ENCODE measurements at regions not wholly inside any gene's neighbourhood (a gene's known extent, or its start where the extent isn't known, plus 50 kb on each side); places are given as distances from the start of the nearest gene placed in this dataset.

DNA sequence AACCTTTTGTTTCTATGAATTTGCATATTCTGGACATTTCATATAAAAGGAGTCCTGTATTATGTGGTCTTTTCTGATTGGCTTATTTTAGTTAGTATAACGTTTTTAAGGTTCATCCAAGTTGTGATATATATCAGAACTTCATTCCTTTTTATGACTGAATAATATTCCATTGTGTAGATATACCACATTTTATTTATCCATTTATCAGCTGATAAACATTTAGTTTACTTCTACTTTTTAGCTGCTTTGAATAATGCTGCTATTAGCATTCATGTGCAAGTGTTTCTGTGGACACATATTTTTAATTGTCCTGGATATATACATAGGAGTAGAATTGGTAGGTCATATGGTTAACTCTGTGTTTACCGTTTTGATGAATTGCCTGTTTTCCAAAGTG, 498.5 kb upstream of the ADAMTS9 start:
- no peak for TF ChIP-seq ZFX (IDR thresholded peaks at IDR 0.05; ENCODE audit: borderline replicate concordance)
- TF ChIP-seq CTCF (IDR thresholded peaks at IDR 0.05) = no peak
- no peak overlapping the region for H3K27ac ChIP-seq

GRCh38 chr3:65182682-65183081, 494.9 kb upstream of the ADAMTS9 start:
- TF ChIP-seq CTCF (IDR thresholded peaks at IDR 0.05) (no peak), ZFX (IDR thresholded peaks at IDR 0.05; ENCODE audit: borderline replicate concordance) (no peak)
- H3K27ac ChIP-seq = no peak overlapping the region

- no peak for TF ChIP-seq CTCF (IDR thresholded peaks at IDR 0.05)
- no peak for TF ChIP-seq ZFX (IDR thresholded peaks at IDR 0.05; ENCODE audit: borderline replicate concordance)
- no peak overlapping the region for H3K27ac ChIP-seq
Measured at GRCh38 chr3:65182085-65182484, 494.3 kb upstream of the ADAMTS9 start.

GRCh38 chr3:65181391-65181871, 493.6 kb upstream of the ADAMTS9 start:
- no peak for TF ChIP-seq CTCF (IDR thresholded peaks at IDR 0.05)
- TF ChIP-seq ZFX (IDR thresholded peaks at IDR 0.05; ENCODE audit: borderline replicate concordance) = no peak
- H3K27ac ChIP-seq = no peak overlapping the region

- H3K27ac ChIP-seq = no peak overlapping the region
- TF ChIP-seq ZFX (IDR thresholded peaks at IDR 0.05; ENCODE audit: borderline replicate concordance) = no peak
- TF ChIP-seq CTCF (IDR thresholded peaks at IDR 0.05) = no peak
Measured at GRCh38 chr3:65178703-65179102, 490.9 kb upstream of the ADAMTS9 start.

DNA sequence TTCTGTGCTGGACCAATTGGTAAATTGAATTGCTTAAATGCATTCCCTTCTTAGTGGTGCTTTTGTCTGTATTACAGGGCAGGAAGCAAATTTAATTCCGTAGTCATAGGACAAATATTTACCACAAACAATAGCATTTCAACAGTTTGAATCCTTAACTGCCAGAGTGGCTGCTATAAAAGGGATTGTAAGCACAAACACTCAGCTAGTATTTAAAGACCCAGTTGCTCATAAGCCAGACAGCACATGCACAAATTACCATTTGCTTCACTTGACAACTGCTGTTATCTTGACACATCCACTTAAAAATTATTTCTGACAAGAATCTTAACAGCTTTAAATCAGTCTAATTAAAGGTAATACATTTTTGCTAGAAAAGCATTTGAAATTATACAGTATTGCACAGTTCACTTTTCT, 490.2 kb upstream of the ADAMTS9 start:
- TF ChIP-seq ZFX (IDR thresholded peaks at IDR 0.05; ENCODE audit: borderline replicate concordance) = no peak
- no peak for TF ChIP-seq CTCF (IDR thresholded peaks at IDR 0.05)
- no peak overlapping the region for H3K27ac ChIP-seq

DNA sequence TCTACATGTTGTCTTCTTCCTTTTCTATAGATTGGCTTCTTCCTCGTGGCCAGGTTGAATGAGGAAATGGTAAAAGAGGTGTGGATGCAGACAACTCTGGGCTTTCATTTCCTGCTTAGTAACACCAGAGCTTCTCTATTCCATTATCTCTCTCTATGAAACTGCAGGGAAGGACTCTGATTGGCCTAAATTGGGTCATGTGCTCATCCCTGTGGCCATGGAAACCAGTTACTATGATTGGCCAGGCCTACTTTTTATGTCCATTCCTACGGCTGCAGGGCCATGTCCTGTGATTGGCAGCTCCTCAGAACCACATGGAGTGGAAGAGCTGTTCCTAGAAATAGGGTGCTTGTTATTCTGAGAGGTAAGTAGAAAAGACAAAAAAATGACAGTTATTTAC, 486.9 kb upstream of the ADAMTS9 start:
- H3K27ac ChIP-seq = no peak overlapping the region
- TF ChIP-seq ZFX (IDR thresholded peaks at IDR 0.05; ENCODE audit: borderline replicate concordance) = no peak
- TF ChIP-seq CTCF (IDR thresholded peaks at IDR 0.05) = no peak
